Colonic mucosa (tissue), 4 donors: ENCODE measurements at regions not wholly inside any gene's neighbourhood (a gene's known extent, or its start where the extent isn't known, plus 50 kb on each side); places are given as distances from the start of the nearest gene placed in this dataset.
"Not testable (repeated sequence)": the region's sequence is repeated elsewhere in the genome, so short reads cannot be mapped to it uniquely, and the experiment has no call there.

Experiments used
- DNase-seq: peaks from one replicate; pipeline ENCODE4 v3.0.0-alpha.2; 2020
- H3K27ac ChIP-seq: fragments of 200-600 bp; one replicate; pipeline ENCODE4 v1.8.0; 2021
- H3K27me3 ChIP-seq: fragments of 200-600 bp; one replicate; pipeline ENCODE4 v1.8.0; 2021
- H3K36me3 ChIP-seq: fragments of 200-600 bp; one replicate; pipeline ENCODE4 v1.8.0; 2021
- H3K4me1 ChIP-seq: fragments of 200-600 bp; one replicate; pipeline ENCODE4 v1.8.0; 2021; ENCODE audit warnings: mild to moderate bottlenecking
- H3K4me3 ChIP-seq: fragments of 200-600 bp; one replicate; pipeline ENCODE4 v1.8.0; 2021
- H3K9ac ChIP-seq, 2 donors: one replicate each; pipeline ENCODE4 v1.7.0; 2013; ENCODE audit warnings: control low read depth in 2 of 2, low read depth in 2 of 2, low read length in 2 of 2
- H3K9me3 ChIP-seq: fragments of 200-600 bp; one replicate; pipeline ENCODE4 v1.8.0; 2021
- intact Hi-C: fragments of 100-400 bp; cut with DNase I; formaldehyde crosslinking; loops from one replicate; pipeline ENCODE4 v1.14.1; 2022
- TF ChIP-seq, protein P1 (sequence below): fragments of 200-600 bp; IDR thresholded peaks from one replicate; pipeline ENCODE4 v1.8.0; 2022; ENCODE audit warnings: antibody characterized with exemption, mild to moderate bottlenecking
- donor health status: healthy.
- donor health status: DM: no; HTN: no; CAD: no.
- donor health status: DM: no; HTN: no; CAD: no.

DNA sequence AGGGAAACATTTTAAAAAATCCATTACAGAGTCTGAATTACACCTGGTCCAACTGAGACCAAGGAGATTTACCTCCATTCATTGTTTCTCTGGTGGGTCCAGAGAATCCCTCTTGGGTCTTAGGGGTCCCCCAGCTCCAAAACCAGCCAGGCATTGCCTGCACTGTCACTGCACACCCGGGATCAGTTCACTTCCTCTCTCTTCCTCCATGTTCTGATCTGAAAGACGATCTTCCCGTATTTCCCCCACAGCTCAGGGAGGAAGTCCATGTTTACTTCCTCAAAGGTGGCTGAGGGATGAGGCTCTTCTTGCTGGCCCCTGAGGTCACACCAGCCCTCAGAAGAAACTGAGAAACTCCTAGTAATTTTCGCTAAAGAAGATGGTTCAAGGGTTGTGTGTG, 159.7 kb downstream of the BMP7 start:
- Histone ChIP-seq H3K27ac (no peak overlapping the region), H3K4me1 (no peaks in the 10 kb centered on the region), H3K4me3 (no peak overlapping the region), H3K9me3 (no peaks in the 10 kb centered on the region), H3K9ac (no peak overlapping the region), H3K27me3 (no peaks in the 10 kb centered on the region), H3K36me3 (no peaks in the 10 kb centered on the region)
- intact Hi-C loops, result no loop called here
- TF ChIP-seq, protein P1, sequence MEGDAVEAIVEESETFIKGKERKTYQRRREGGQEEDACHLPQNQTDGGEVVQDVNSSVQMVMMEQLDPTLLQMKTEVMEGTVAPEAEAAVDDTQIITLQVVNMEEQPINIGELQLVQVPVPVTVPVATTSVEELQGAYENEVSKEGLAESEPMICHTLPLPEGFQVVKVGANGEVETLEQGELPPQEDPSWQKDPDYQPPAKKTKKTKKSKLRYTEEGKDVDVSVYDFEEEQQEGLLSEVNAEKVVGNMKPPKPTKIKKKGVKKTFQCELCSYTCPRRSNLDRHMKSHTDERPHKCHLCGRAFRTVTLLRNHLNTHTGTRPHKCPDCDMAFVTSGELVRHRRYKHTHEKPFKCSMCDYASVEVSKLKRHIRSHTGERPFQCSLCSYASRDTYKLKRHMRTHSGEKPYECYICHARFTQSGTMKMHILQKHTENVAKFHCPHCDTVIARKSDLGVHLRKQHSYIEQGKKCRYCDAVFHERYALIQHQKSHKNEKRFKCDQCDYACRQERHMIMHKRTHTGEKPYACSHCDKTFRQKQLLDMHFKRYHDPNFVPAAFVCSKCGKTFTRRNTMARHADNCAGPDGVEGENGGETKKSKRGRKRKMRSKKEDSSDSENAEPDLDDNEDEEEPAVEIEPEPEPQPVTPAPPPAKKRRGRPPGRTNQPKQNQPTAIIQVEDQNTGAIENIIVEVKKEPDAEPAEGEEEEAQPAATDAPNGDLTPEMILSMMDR, result no peak
- no peak for DNase-seq

DNA sequence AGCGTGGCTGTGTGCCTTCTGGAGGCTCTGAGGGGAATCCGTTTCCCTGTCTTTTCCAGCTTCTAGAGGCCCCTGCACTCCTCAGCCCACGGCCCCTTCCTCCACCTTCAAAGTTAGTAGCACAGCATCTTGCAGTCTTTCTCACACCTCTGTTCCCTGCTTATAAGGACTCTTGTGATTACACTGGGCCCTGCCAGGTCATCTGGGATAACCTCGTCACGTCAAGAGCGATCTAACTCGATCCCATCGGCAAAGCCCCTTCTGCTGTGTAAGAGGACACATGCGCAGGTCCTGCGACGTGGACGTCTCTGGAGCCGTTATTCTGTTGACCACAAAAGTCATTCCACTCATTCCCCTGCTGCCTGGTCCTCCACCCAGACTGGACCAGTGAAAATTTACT, 159.2 kb downstream of the BMP7 start:
- DNase-seq, result no peak
- Histone ChIP-seq H3K9me3 (no peaks in the 10 kb centered on the region), H3K4me3 (no peak overlapping the region), H3K27ac (no peak overlapping the region), H3K4me1 (no peaks in the 10 kb centered on the region), H3K27me3 (no peaks in the 10 kb centered on the region), H3K9ac (no peak overlapping the region), H3K36me3 (no peaks in the 10 kb centered on the region)
- TF ChIP-seq, protein P1, result no peak
- intact Hi-C loops, result no loop called here

DNA sequence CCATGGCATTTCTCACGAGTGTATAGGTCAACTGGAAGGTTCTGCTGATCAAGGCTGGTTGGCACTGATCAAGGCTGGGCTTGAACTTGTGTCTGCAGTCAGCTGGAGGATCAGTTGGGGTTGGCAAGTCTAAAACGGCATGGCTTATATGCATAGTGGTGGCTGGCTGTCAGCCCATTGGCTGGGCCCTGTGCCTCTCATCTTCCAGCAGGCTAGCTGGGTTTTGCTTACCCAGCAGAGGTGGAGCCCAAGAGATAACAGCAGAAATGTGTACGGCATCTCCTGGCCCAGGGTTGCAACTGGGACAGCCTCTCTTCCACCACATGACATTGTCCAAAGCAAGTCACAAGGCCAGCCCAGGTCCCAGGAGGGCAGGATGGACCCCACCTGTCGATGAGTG, 158.2 kb downstream of the BMP7 start:
- H3K27me3 ChIP-seq, result no peaks in the 10 kb centered on the region
- no peaks in the 10 kb centered on the region for H3K9me3 ChIP-seq
- intact Hi-C loops, result no loop called here
- no peaks in the 10 kb centered on the region for H3K36me3 ChIP-seq
- no peak overlapping the region for H3K4me3 ChIP-seq
- H3K27ac ChIP-seq, result peak overlapping the region; percentile 13
- no peak for DNase-seq
- no peak overlapping the region for H3K9ac ChIP-seq
- TF ChIP-seq, protein P1, result no peak
- H3K4me1 ChIP-seq, result no peaks in the 10 kb centered on the region

DNA sequence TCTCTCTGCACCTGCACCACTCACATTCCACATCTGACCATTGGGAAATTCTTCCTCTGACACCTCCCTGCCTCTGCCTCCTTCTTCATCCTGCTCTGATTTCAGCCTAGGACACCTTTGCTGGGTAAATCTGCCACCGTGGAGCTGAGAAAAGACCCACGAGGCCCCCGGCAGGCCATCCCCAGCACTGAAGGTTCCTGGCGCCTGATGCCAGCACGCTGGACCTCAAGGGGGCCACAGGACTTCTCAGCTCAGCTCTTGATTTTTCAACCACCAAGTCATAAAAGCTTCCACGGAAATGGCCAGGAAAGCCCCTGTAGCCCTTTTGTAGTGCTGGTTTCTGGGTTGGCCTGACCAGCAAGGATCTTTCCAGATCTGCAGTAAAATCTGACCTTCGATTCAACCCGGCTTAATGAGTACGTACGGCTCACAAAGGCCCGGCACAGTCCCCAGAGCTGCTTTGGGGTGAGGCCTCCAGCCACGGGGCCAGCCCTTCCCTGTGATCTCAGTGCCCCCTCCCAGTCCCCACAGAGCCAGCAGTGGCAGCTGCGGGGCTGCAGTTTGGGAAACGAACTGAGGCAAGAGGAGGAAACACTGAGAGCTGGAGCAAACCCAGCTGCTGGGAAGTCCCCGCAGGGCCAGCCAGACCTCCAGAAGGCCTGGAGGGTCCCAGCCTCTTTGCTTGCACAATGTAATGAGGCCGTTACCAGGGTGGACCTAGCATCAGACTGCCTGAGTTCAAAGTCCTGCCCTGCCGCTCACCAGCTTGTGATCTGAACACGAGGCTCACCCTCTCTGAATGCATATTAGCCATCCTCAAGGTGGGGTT, 157.5 kb downstream of the BMP7 start:
- TF ChIP-seq, protein P1, result no peak
- Histone ChIP-seq H3K27ac (peak overlapping the region; percentile 13), H3K4me3 (no peak overlapping the region)

DNA sequence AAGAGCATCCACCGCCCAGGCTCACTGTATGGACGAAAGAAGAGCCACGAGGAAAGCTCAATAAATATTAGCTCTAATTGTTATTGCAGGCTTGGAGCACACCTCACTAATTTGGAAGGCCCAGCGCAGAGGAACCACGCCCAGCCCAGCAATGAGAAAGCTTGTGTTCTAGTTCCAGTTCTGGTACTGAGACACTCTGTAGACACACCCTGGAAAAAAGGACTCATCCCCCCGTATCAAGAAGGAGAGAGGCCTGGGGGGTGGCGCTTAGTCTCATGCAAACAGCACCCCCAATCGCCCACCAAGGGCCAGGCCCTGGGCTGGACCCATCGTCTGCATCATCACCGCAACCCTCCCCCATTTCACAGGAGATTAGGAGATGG, 156.9 kb downstream of the BMP7 start:
- Histone ChIP-seq H3K27ac (no peak overlapping the region), H3K4me1 (no peaks in the 10 kb centered on the region), H3K36me3 (no peaks in the 10 kb centered on the region), H3K9me3 (no peaks in the 10 kb centered on the region), H3K4me3 (no peak overlapping the region), H3K27me3 (no peaks in the 10 kb centered on the region), H3K9ac (no peak overlapping the region)
- no peak for DNase-seq
- intact Hi-C loops, result no loop called here
- TF ChIP-seq, protein P1, result no peak

More for the DNA sequence above, 157.5 kb downstream of the BMP7 start:
- intact Hi-C loops, result no loop called here
- Histone ChIP-seq H3K9ac (no peak overlapping the region), H3K27me3 (no peaks in the 10 kb centered on the region), H3K9me3 (no peaks in the 10 kb centered on the region), H3K4me1 (no peaks in the 10 kb centered on the region), H3K36me3 (no peaks in the 10 kb centered on the region)
- DNase-seq, result no peak

DNA sequence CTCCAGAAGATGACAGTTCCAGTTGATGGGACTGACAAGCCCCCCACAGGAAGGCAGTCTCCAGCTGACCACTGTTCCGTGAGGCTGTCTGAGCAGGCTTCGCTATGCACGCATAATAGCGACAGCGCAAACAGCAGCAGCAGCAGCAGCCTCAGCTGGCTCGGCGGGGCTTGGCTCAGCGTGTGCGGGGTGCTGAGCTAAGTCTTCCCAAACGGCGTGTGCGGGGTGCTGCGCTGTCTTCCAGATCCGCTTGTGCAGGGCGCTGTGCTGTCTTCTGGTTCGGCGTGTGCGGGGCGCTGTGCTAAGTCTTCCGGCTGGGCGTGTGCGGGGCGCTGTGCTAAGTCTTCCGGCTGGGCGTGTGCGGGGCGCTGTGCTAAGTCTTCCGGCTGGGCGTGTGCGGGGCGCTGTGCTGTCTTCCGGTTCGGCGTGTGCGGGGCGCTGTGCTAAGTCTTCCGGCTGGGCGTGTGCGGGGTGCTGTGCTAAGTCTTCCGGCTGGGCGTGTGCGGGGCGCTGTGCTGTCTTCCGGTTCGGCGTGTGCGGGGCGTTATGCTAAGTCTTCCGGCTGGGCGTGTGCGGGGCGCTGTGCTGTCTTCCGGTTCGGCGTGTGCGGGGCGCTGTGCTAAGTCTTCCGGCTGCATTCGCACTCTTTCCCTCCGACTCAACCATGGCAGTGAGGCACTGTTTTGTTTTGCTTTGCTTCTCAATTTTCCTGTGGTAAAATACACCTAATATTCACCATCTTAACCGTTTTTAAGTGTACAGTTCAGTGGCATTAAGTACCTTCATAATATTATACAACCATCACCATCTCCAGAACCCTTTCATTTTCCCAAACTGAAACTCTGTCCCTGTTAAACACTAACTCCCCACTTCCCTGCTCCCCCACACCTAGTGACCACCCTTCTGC, 156.1 kb downstream of the BMP7 start:
- H3K9ac ChIP-seq, H3K27me3 ChIP-seq, DNase-seq, H3K9me3 ChIP-seq, intact Hi-C loops, H3K27ac ChIP-seq, H3K4me3 ChIP-seq, H3K36me3 ChIP-seq, H3K4me1 ChIP-seq: not testable (repeated sequence)
